8988T (cell line): ENCODE measurements at regions not wholly inside any gene's neighbourhood (a gene's known extent, or its start where the extent isn't known, plus 50 kb on each side); places are given as distances from the start of the nearest gene placed in this dataset.

ENCODE experiments used
- DNase-seq: peaks from one replicate; pipeline ENCODE4 v3.0.0; 2011

GRCh38 chr3:40827942-40828688 lies 303.4 kb downstream of the ZNF621 start:
- no peak for DNase-seq

GRCh38 chr3:40828741-40829415 lies 304.1 kb downstream of the ZNF621 start:
- DNase-seq = no peak

GRCh38 chr3:40829876-40830275 lies 305.1 kb downstream of the ZNF621 start:
- DNase-seq = no peak

GRCh38 chr3:40837300-40837699 lies 312.5 kb downstream of the ZNF621 start:
- DNase-seq = no peak

GRCh38 chr3:40841131-40841530 lies 316.4 kb downstream of the ZNF621 start:
- DNase-seq = no peak

- DNase-seq = no peak
Measured at GRCh38 chr3:40841570-40842109, 316.9 kb downstream of the ZNF621 start.

- DNase-seq = no peak
Measured at GRCh38 chr3:40842714-40843113, 318.0 kb downstream of the ZNF621 start.

- no peak for DNase-seq
Measured at GRCh38 chr3:40843208-40843624, 318.5 kb downstream of the ZNF621 start.

- DNase-seq = no peak
Measured at GRCh38 chr3:40843851-40844548, 319.2 kb downstream of the ZNF621 start.

GRCh38 chr3:40844896-40845295 lies 320.1 kb downstream of the ZNF621 start:
- DNase-seq = no peak

- DNase-seq = no peak
Measured at GRCh38 chr3:40845447-40845846, 320.7 kb downstream of the ZNF621 start.

GRCh38 chr3:40845916-40846315 lies 321.2 kb downstream of the ZNF621 start:
- no peak for DNase-seq

GRCh38 chr3:40846451-40846850 lies 321.7 kb downstream of the ZNF621 start:
- no peak for DNase-seq

- DNase-seq = no peak
Measured at GRCh38 chr3:40847551-40847992, 322.8 kb downstream of the ZNF621 start.

- no peak for DNase-seq
Measured at GRCh38 chr3:40848421-40848820, 323.7 kb downstream of the ZNF621 start.

GRCh38 chr3:40850861-40851260 lies 326.1 kb downstream of the ZNF621 start:
- no peak for DNase-seq

- DNase-seq = no peak
Measured at GRCh38 chr3:40851836-40852235, 327.1 kb downstream of the ZNF621 start.

- no peak for DNase-seq
Measured at GRCh38 chr3:40852712-40853111, 328.0 kb downstream of the ZNF621 start.

- DNase-seq = no peak
Measured at GRCh38 chr3:40853474-40853873, 328.7 kb downstream of the ZNF621 start.

GRCh38 chr3:40855871-40856270 lies 331.1 kb downstream of the ZNF621 start:
- DNase-seq = no peak

- no peak for DNase-seq
Measured at GRCh38 chr3:40858364-40859115, 333.8 kb downstream of the ZNF621 start.

GRCh38 chr3:40862946-40863345 lies 336.4 kb upstream of the CTNNB1 start:
- DNase-seq = no peak
